KMS-11 (cell line): ENCODE measurements at regions not wholly inside any gene's neighbourhood (a gene's known extent, or its start where the extent isn't known, plus 50 kb on each side); places are given as distances from the start of the nearest gene placed in this dataset.
"Not testable (repeated sequence)": the region's sequence is repeated elsewhere in the genome, so short reads cannot be mapped to it uniquely, and the experiment has no call there.

Experiments
- H2AFZ ChIP-seq: fragments of 200-600 bp; sonication (generic); 2 replicates; pipeline ENCODE4 v1.6.1; 2016; ENCODE audit warnings: antibody characterized with exemption, mixed run types, low read depth
- H3K27ac ChIP-seq: fragments of 200-600 bp; sonication (generic); 2 replicates; pipeline ENCODE4 v1.6.1; 2016; ENCODE audit warnings: mild to moderate bottlenecking, mixed run types
- H3K27me3 ChIP-seq: fragments of 200-600 bp; sonication (generic); 2 replicates; pipeline ENCODE4 v1.6.1; 2017; ENCODE audit warnings: mild to moderate bottlenecking, low read depth, mixed run types, moderate library complexity; ENCODE audit not compliant: insufficient read depth
- H3K36me3 ChIP-seq: fragments of 200-600 bp; sonication (generic); 2 replicates; pipeline ENCODE4 v1.6.1; 2017; ENCODE audit warnings: mild to moderate bottlenecking, mixed run types; ENCODE audit not compliant: insufficient read depth
- H3K4me1 ChIP-seq: fragments of 200-600 bp; sonication (generic); 2 replicates; pipeline ENCODE4 v1.6.1; 2016; ENCODE audit warnings: mild to moderate bottlenecking, low read depth, mixed run types; ENCODE audit not compliant: poor library complexity, severe bottlenecking
- H3K4me2 ChIP-seq: fragments of 200-600 bp; sonication (generic); 2 replicates; pipeline ENCODE4 v1.7.0; 2016; ENCODE audit warnings: mild to moderate bottlenecking, mixed run types
- H3K4me3 ChIP-seq: fragments of 200-600 bp; sonication (generic); IDR thresholded peaks from 2 replicates; pipeline ENCODE4 v1.6.1; 2017; ENCODE audit warnings: low read depth, low read length, mixed read lengths; ENCODE audit not compliant: insufficient read depth
- H3K79me2 ChIP-seq: fragments of 200-600 bp; sonication (generic); 2 replicates; pipeline ENCODE4 v1.6.1; 2016; ENCODE audit warnings: low read depth, mixed run types; ENCODE audit not compliant: insufficient read depth
- H3K9ac ChIP-seq: fragments of 200-600 bp; sonication (generic); 2 replicates; pipeline ENCODE4 v1.6.1; 2016; ENCODE audit warnings: mild to moderate bottlenecking, mixed run types
- H4K20me1 ChIP-seq: fragments of 200-600 bp; sonication (generic); 2 replicates; pipeline ENCODE4 v1.6.1; 2016; ENCODE audit warnings: mild to moderate bottlenecking, mixed run types; ENCODE audit not compliant: insufficient read depth
- CTCF ChIP-seq: fragments of 200-600 bp; sonication (generic); conservative IDR thresholded peaks from 2 replicates; pipeline ENCODE4 v1.6.1; 2017; ENCODE audit warnings: low read depth, mild to moderate bottlenecking, antibody characterized with exemption, low read length, moderate library complexity, mixed read lengths

GRCh38 chr14:22285991-22286390 is 303.0 kb downstream of the DAD1 start:
- Histone ChIP-seq H3K4me3 (no peak overlapping the region), H3K79me2 (no peaks in the 10 kb centered on the region), H3K4me2 (no peak overlapping the region), H3K36me3 (no peaks in the 10 kb centered on the region), H4K20me1 (no peaks in the 10 kb centered on the region), H3K9ac (no peak overlapping the region), H2AFZ (no peak overlapping the region), H3K4me1 (no peaks in the 10 kb centered on the region), H3K27ac (no peak overlapping the region), H3K27me3 (no peaks in the 10 kb centered on the region)
- TF ChIP-seq CTCF = no peak

GRCh38 chr14:22282949-22283348 is 306.1 kb downstream of the DAD1 start:
- no peak for TF ChIP-seq CTCF
- H4K20me1 ChIP-seq = no peaks in the 10 kb centered on the region
- no peaks in the 10 kb centered on the region for H3K79me2 ChIP-seq
- no peak overlapping the region for H3K4me3 ChIP-seq
- H3K4me1 ChIP-seq = no peaks in the 10 kb centered on the region
- no peak overlapping the region for H3K27ac ChIP-seq
- H3K36me3 ChIP-seq = no peaks in the 10 kb centered on the region
- no peak overlapping the region for H3K4me2 ChIP-seq
- H3K9ac ChIP-seq = no peak overlapping the region
- H3K27me3 ChIP-seq = no peaks in the 10 kb centered on the region
- no peak overlapping the region for H2AFZ ChIP-seq

DNA sequence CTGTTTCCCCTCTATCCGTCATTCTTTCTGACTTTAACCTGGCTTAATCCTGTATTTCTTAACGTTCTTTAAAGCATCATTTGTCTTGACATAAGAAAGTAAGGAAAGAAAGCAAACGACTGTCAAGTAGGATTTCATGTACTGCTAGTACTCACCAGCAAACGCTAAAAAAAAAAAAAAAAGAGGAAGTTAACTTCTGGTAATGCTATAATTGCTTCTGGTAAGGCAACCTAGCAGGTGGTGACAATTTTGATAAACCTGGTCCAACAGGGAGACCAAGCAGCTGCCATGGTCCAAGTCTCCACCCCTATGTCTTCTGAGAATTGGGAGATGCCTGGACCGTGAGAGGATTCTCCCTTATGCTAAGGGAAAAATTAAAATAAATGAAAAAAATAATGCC is 306.6 kb downstream of the DAD1 start:
- Histone ChIP-seq H3K79me2 (no peaks in the 10 kb centered on the region), H3K27me3 (no peaks in the 10 kb centered on the region), H3K27ac (no peak overlapping the region), H3K36me3 (no peaks in the 10 kb centered on the region), H3K9ac (no peak overlapping the region), H2AFZ (no peak overlapping the region), H3K4me1 (no peaks in the 10 kb centered on the region), H3K4me3 (no peak overlapping the region), H4K20me1 (no peaks in the 10 kb centered on the region), H3K4me2 (no peak overlapping the region)
- no peak for TF ChIP-seq CTCF

- not testable (repeated sequence) for H3K27ac ChIP-seq, H2AFZ ChIP-seq, H3K27me3 ChIP-seq, H3K79me2 ChIP-seq, H3K36me3 ChIP-seq, H3K4me2 ChIP-seq, H3K4me3 ChIP-seq, H3K4me1 ChIP-seq, H3K9ac ChIP-seq, H4K20me1 ChIP-seq
Observed at GRCh38 chr14:22281447-22281874, 307.6 kb downstream of the DAD1 start.

GRCh38 chr14:22280497-22281316 is 308.3 kb downstream of the DAD1 start:
- no peak for TF ChIP-seq CTCF
- Histone ChIP-seq H3K36me3 (no peaks in the 10 kb centered on the region), H3K9ac (no peak overlapping the region), H3K4me3 (no peak overlapping the region), H4K20me1 (no peaks in the 10 kb centered on the region), H3K27ac (no peak overlapping the region), H3K4me2 (no peak overlapping the region), H2AFZ (no peak overlapping the region), H3K4me1 (no peaks in the 10 kb centered on the region), H3K79me2 (no peaks in the 10 kb centered on the region), H3K27me3 (no peaks in the 10 kb centered on the region)
